ENCODE measurements at regions not wholly inside any gene's neighbourhood (a gene's known extent, or its start where the extent isn't known, plus 50 kb on each side); places are given as distances from the start of the nearest gene placed in this dataset.
"Not testable (repeated sequence)": the region's sequence is repeated elsewhere in the genome, so short reads cannot be mapped to it uniquely, and the experiment has no call there.

- not testable (repeated sequence) for H3K9me3 ChIP-seq (ENCODE audit: severe bottlenecking); H3K4me1 ChIP-seq (ENCODE audit: insufficient read depth, poor library complexity, severe bottlenecking); H3K36me3 ChIP-seq (ENCODE audit: low read depth); DNase-seq (ENCODE audit: low spot score); H3K27ac ChIP-seq (ENCODE audit: poor library complexity, severe bottlenecking); H3K4me3 ChIP-seq (ENCODE audit: severe bottlenecking); H3K27me3 ChIP-seq (ENCODE audit: insufficient read depth, poor library complexity, severe bottlenecking)
- peak; percentile 86 for ATAC-seq (ENCODE audit: low read depth)
Measured at GRCh38 chr21:8194042-8194441, 2327.3 kb upstream of the TPTE start.

- not testable (repeated sequence) for H3K27ac ChIP-seq (ENCODE audit: poor library complexity, severe bottlenecking); H3K4me3 ChIP-seq (ENCODE audit: severe bottlenecking); H3K4me1 ChIP-seq (ENCODE audit: insufficient read depth, poor library complexity, severe bottlenecking); H3K27me3 ChIP-seq (ENCODE audit: insufficient read depth, poor library complexity, severe bottlenecking); H3K9me3 ChIP-seq (ENCODE audit: severe bottlenecking); DNase-seq (ENCODE audit: low spot score); H3K36me3 ChIP-seq (ENCODE audit: low read depth)
- ATAC-seq (ENCODE audit: low read depth) = peak; percentile 41
Measured at GRCh38 chr21:8197377-8198027, 2323.9 kb upstream of the TPTE start.

- H3K4me3 ChIP-seq (ENCODE audit: severe bottlenecking); DNase-seq (ENCODE audit: low spot score); H3K27ac ChIP-seq (ENCODE audit: poor library complexity, severe bottlenecking); H3K9me3 ChIP-seq (ENCODE audit: severe bottlenecking); H3K36me3 ChIP-seq (ENCODE audit: low read depth); H3K4me1 ChIP-seq (ENCODE audit: insufficient read depth, poor library complexity, severe bottlenecking); H3K27me3 ChIP-seq (ENCODE audit: insufficient read depth, poor library complexity, severe bottlenecking): not testable (repeated sequence)
- peak; percentile 97 for ATAC-seq (ENCODE audit: low read depth)
Measured at GRCh38 chr21:8205094-8205891, 2316.1 kb upstream of the TPTE start.

GRCh38 chr21:8205892-8206188 is 2315.5 kb upstream of the TPTE start:
- H3K27me3 ChIP-seq (ENCODE audit: insufficient read depth, poor library complexity, severe bottlenecking); H3K4me1 ChIP-seq (ENCODE audit: insufficient read depth, poor library complexity, severe bottlenecking); H3K27ac ChIP-seq (ENCODE audit: poor library complexity, severe bottlenecking); DNase-seq (ENCODE audit: low spot score); ATAC-seq (ENCODE audit: low read depth); H3K36me3 ChIP-seq (ENCODE audit: low read depth); H3K4me3 ChIP-seq (ENCODE audit: severe bottlenecking); H3K9me3 ChIP-seq (ENCODE audit: severe bottlenecking): not testable (repeated sequence)

- H3K4me1 ChIP-seq (ENCODE audit: insufficient read depth, poor library complexity, severe bottlenecking); H3K27ac ChIP-seq (ENCODE audit: poor library complexity, severe bottlenecking); H3K4me3 ChIP-seq (ENCODE audit: severe bottlenecking); H3K9me3 ChIP-seq (ENCODE audit: severe bottlenecking); ATAC-seq (ENCODE audit: low read depth); H3K27me3 ChIP-seq (ENCODE audit: insufficient read depth, poor library complexity, severe bottlenecking); H3K36me3 ChIP-seq (ENCODE audit: low read depth): not testable (repeated sequence)
- peak; percentile 99 for DNase-seq (ENCODE audit: low spot score)
Measured at GRCh38 chr21:8212986-8213550, 2308.3 kb upstream of the TPTE start.

GRCh38 chr21:8214539-8214938 is 2306.8 kb upstream of the TPTE start:
- not testable (repeated sequence) for H3K27me3 ChIP-seq (ENCODE audit: insufficient read depth, poor library complexity, severe bottlenecking); H3K4me1 ChIP-seq (ENCODE audit: insufficient read depth, poor library complexity, severe bottlenecking); H3K27ac ChIP-seq (ENCODE audit: poor library complexity, severe bottlenecking); DNase-seq (ENCODE audit: low spot score); H3K36me3 ChIP-seq (ENCODE audit: low read depth); H3K9me3 ChIP-seq (ENCODE audit: severe bottlenecking); H3K4me3 ChIP-seq (ENCODE audit: severe bottlenecking); ATAC-seq (ENCODE audit: low read depth)

GRCh38 chr21:8229366-8230150 is 2291.8 kb upstream of the TPTE start:
- not testable (repeated sequence) for DNase-seq (ENCODE audit: low spot score); H3K36me3 ChIP-seq (ENCODE audit: low read depth); H3K27me3 ChIP-seq (ENCODE audit: insufficient read depth, poor library complexity, severe bottlenecking); H3K4me3 ChIP-seq (ENCODE audit: severe bottlenecking); H3K4me1 ChIP-seq (ENCODE audit: insufficient read depth, poor library complexity, severe bottlenecking); ATAC-seq (ENCODE audit: low read depth); H3K9me3 ChIP-seq (ENCODE audit: severe bottlenecking); H3K27ac ChIP-seq (ENCODE audit: poor library complexity, severe bottlenecking)

- H3K27ac ChIP-seq (ENCODE audit: poor library complexity, severe bottlenecking); ATAC-seq (ENCODE audit: low read depth); H3K9me3 ChIP-seq (ENCODE audit: severe bottlenecking); DNase-seq (ENCODE audit: low spot score); H3K4me1 ChIP-seq (ENCODE audit: insufficient read depth, poor library complexity, severe bottlenecking); H3K36me3 ChIP-seq (ENCODE audit: low read depth); H3K4me3 ChIP-seq (ENCODE audit: severe bottlenecking); H3K27me3 ChIP-seq (ENCODE audit: insufficient read depth, poor library complexity, severe bottlenecking): not testable (repeated sequence)
Measured at GRCh38 chr21:8231252-8231651, 2290.1 kb upstream of the TPTE start.

GRCh38 chr21:8233000-8233399 is 2288.4 kb upstream of the TPTE start:
- not testable (repeated sequence) for H3K36me3 ChIP-seq (ENCODE audit: low read depth); H3K4me1 ChIP-seq (ENCODE audit: insufficient read depth, poor library complexity, severe bottlenecking); H3K4me3 ChIP-seq (ENCODE audit: severe bottlenecking); H3K27ac ChIP-seq (ENCODE audit: poor library complexity, severe bottlenecking); DNase-seq (ENCODE audit: low spot score); H3K9me3 ChIP-seq (ENCODE audit: severe bottlenecking); H3K27me3 ChIP-seq (ENCODE audit: insufficient read depth, poor library complexity, severe bottlenecking); ATAC-seq (ENCODE audit: low read depth)

- H3K4me1 ChIP-seq (ENCODE audit: insufficient read depth, poor library complexity, severe bottlenecking); H3K27me3 ChIP-seq (ENCODE audit: insufficient read depth, poor library complexity, severe bottlenecking); H3K27ac ChIP-seq (ENCODE audit: poor library complexity, severe bottlenecking); H3K4me3 ChIP-seq (ENCODE audit: severe bottlenecking); DNase-seq (ENCODE audit: low spot score); H3K36me3 ChIP-seq (ENCODE audit: low read depth); ATAC-seq (ENCODE audit: low read depth); H3K9me3 ChIP-seq (ENCODE audit: severe bottlenecking): not testable (repeated sequence)
Measured at GRCh38 chr21:8234059-8234458, 2287.3 kb upstream of the TPTE start.

All from RWPE2 (cell line).